Left lung (tissue), 4 donors: ENCODE measurements at regions not wholly inside any gene's neighbourhood (a gene's known extent, or its start where the extent isn't known, plus 50 kb on each side); places are given as distances from the start of the nearest gene placed in this dataset.
"Not testable (repeated sequence)": the region's sequence is repeated elsewhere in the genome, so short reads cannot be mapped to it uniquely, and the experiment has no call there.

Source experiments
- ATAC-seq: fragments of 200-7000 bp; cut with Tn5 transposase; one replicate; pipeline ENCODE4 v1.9.1; 2020; ENCODE audit warnings: moderate library complexity
- DNase-seq, 4 donors: peaks; one replicate each; pipeline ENCODE4 v3.0.0-alpha.2; 2013 to 2020
- H3K27ac ChIP-seq, 2 donors: fragments of 200-600 bp; sonication (generic) in 1 of 2; one replicate each; pipeline versions ENCODE4 v1.5.0 to v1.8.0; 2020 to 2021
- H3K27me3 ChIP-seq, 2 donors: fragments of 200-600 bp; sonication (generic) in 1 of 2; one replicate each; pipeline versions ENCODE4 v1.5.0 to v1.8.0; 2020 to 2021
- H3K36me3 ChIP-seq, 2 donors: fragments of 200-600 bp; sonication (generic) in 1 of 2; one replicate each; pipeline versions ENCODE4 v1.5.0 to v1.8.0; 2020 to 2021
- H3K4me1 ChIP-seq, 2 donors: fragments of 200-600 bp; one replicate each; pipeline ENCODE4 v1.8.0; 2021
- H3K4me3 ChIP-seq, 2 donors: fragments of 200-600 bp; sonication (generic) in 1 of 2; one replicate each; pipeline versions ENCODE4 v1.5.0 to v1.8.0; 2020 to 2021; ENCODE audit warnings: mild to moderate bottlenecking in 1 of 2
- H3K9me3 ChIP-seq, 2 donors: fragments of 200-600 bp; sonication (generic) in 1 of 2; one replicate each; pipeline versions ENCODE4 v1.5.0 to v1.8.0; 2020 to 2021
- intact Hi-C, 2 donors: fragments of 100-400 bp; cut with DNase I; formaldehyde crosslinking; loops; one replicate each; pipeline versions ENCODE4 v1.11.2 to v1.14.2; 2022
- TF ChIP-seq, protein P1 (sequence below), 2 donors: fragments of 200-600 bp; sonication (generic) in 1 of 2; IDR thresholded peaks; one replicate each; pipeline versions ENCODE4 v1.5.0 to v1.8.0; 2021; ENCODE audit warnings: antibody characterized with exemption in 2 of 2
- donor health status: DM: no; HTN: yes; CAD: no.
- donor health status: DM: no; HTN: no; CAD: no.

DNA sequence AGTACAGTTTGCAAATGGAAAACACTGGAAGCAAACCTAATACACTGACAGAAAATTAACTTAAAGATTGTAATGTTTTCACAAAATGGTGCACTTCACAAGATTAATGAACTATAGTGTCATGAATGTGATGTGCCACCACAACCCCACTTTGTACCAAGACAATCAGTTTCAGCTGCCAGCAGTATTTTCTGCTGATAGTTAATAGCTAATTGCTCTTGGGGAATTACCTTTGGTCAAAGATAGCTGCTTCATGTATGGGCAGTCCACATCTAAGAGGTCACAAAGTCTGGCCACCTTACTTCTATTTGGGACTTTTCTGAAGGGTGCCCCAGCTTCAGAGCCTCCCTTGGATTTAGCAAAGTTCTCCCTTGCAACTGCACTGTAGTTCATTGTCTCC lies 254.0 kb downstream of the CALCRL start:
- Histone ChIP-seq H3K4me3 (no peak overlapping the region), H3K4me1 (no peaks in the 10 kb centered on the region), H3K9me3 (no peaks in the 10 kb centered on the region), H3K27ac (no peak overlapping the region), H3K36me3 (no peaks in the 10 kb centered on the region), H3K27me3 (no peaks in the 10 kb centered on the region)
- ATAC-seq: no peak
- no peak for DNase-seq
- TF ChIP-seq, protein P1, sequence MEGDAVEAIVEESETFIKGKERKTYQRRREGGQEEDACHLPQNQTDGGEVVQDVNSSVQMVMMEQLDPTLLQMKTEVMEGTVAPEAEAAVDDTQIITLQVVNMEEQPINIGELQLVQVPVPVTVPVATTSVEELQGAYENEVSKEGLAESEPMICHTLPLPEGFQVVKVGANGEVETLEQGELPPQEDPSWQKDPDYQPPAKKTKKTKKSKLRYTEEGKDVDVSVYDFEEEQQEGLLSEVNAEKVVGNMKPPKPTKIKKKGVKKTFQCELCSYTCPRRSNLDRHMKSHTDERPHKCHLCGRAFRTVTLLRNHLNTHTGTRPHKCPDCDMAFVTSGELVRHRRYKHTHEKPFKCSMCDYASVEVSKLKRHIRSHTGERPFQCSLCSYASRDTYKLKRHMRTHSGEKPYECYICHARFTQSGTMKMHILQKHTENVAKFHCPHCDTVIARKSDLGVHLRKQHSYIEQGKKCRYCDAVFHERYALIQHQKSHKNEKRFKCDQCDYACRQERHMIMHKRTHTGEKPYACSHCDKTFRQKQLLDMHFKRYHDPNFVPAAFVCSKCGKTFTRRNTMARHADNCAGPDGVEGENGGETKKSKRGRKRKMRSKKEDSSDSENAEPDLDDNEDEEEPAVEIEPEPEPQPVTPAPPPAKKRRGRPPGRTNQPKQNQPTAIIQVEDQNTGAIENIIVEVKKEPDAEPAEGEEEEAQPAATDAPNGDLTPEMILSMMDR (IDR thresholded peaks at IDR 0.05): no peak
- intact Hi-C loops: no loop called here

DNA sequence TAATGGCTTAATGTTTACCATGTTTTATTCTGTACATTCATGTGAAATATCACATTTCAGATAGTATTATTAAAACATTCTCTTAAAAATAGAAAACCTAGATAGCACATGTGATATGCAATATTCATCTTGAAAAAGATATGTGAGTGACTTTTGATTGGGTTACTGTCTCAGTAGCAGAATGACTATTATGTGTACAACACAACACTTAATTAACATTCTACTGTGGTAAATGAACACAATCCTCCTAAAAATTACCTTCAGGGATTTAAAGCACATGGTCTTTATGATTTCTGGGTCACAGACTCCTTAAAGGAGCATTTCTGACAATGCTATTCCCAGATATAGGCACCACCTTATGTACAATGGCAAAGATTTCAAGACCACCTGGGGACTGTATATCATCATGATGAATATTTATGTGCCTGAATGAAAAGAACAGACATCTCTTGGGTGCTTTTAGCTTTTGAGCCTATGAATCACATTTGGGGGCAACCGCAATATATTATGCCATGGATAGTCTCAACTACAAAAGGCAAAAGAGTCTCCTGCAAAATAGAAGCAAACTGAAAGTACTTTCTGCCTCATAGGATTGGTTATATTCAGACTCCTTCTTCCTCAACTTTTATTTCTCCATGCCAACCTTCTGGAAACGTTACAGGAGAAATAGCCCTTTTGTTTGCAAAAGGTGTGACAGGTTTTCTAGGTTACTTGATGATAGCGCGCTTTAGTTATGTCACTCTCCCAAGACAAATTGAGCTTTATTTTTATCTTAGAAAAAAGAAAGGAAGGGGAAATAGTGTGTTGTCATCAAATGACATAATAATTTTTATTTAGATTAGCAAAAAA lies 259.0 kb downstream of the CALCRL start:
- TF ChIP-seq, protein P1 (IDR thresholded peaks at IDR 0.05): no peak
- no peak for ATAC-seq
- intact Hi-C loops: no loop called here
- Histone ChIP-seq H3K4me1 (no peaks in the 10 kb centered on the region), H3K27me3 (no peaks in the 10 kb centered on the region), H3K9me3 (peaks cover 0 to 5% of the 10 kb centered on the region in 2 donors), H3K4me3 (no peak overlapping the region), H3K27ac (no peak overlapping the region), H3K36me3 (no peaks in the 10 kb centered on the region)
- DNase-seq: no peak

DNA sequence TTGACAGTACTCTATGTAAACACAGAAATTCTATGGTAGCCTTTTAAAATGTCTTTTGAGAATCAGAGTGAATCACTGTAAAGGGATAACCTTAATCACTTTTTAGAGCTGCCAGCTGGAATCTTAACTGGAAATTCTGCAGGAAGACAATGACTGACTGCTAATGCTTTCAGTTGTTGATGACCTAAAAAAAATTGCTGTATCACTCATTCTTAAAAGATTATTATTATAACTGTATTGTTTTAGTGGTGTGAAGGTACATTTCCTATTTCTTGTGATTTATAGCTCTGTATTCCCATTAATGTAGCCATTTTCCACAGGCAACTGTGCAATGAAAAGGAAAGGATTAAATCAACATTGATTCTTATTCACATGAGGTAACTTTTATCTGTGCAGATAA lies 260.5 kb downstream of the CALCRL start:
- no peak overlapping the region for H3K27ac ChIP-seq
- intact Hi-C loops: no loop called here

DNA sequence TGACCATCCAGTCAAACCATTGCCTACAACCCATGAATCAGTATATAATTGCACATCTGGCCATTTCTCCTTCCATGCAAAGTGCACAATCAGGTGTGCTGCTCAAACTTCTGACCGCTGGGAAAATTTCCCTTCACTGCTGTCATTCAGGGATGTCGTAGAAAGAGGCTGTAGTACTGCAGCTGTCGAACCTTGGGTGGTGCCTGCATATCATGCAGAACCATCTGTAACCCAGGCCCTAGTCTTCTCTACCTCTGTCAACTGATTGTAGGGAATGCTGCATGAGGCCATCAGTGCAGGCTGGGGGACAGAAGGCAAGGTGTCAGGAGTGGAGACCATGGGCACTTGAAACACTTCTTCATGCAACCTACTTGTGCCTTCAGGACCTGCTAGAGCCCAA lies 267.5 kb downstream of the CALCRL start:
- Histone ChIP-seq H3K9me3 (peaks cover 0 to 19% of the 10 kb centered on the region in 2 donors), H3K27ac (no peak overlapping the region), H3K4me1 (no peaks in the 10 kb centered on the region), H3K36me3 (no peaks in the 10 kb centered on the region), H3K4me3 (no peak overlapping the region), H3K27me3 (no peaks in the 10 kb centered on the region)
- intact Hi-C loops: no loop called here
- no peak for DNase-seq
- no peak for ATAC-seq
- TF ChIP-seq, protein P1 (IDR thresholded peaks at IDR 0.05): no peak

More for the DNA sequence above, 260.5 kb downstream of the CALCRL start:
- Histone ChIP-seq H3K36me3 (no peaks in the 10 kb centered on the region), H3K27me3 (no peaks in the 10 kb centered on the region), H3K9me3 (peaks cover 0 to 15% of the 10 kb centered on the region in 2 donors), H3K4me3 (no peak overlapping the region), H3K4me1 (no peaks in the 10 kb centered on the region)
- DNase-seq: no peak
- TF ChIP-seq, protein P1 (IDR thresholded peaks at IDR 0.05): no peak
- no peak for ATAC-seq

DNA sequence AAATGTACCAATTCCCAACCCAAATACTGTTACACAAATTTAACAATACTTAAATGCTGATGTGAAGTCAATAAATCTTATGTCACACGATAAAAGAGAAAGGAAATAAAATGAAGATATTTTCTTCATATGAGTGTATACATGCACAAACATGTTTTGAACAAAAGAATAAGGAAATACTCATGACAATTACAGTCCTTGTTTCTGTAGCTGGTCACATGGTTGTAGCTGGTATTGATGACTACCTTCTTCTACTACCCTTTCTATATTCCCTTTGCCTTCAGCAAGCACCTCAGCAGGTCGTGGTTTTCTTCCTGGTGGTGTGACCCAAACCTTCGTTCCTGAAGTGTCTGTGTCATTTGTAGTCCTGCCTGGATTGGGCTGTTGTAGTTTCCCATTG lies 269.2 kb downstream of the CALCRL start:
- H3K4me1 ChIP-seq, DNase-seq, H3K27ac ChIP-seq, ATAC-seq, H3K36me3 ChIP-seq, H3K4me3 ChIP-seq, intact Hi-C loops, H3K27me3 ChIP-seq: not testable (repeated sequence)
- H3K9me3 ChIP-seq: peaks cover 0 to 19% of the 10 kb centered on the region in 2 donors
